HEK293T (cell line): ENCODE measurements at regions not wholly inside any gene's neighbourhood (a gene's known extent, or its start where the extent isn't known, plus 50 kb on each side); places are given as distances from the start of the nearest gene placed in this dataset.

Experiments
- ARNT ChIP-seq: fragments of 450-650 bp; IDR thresholded peaks from 2 replicates; pipeline ENCODE4 v1.6.1; 2017; ENCODE audit warnings: mild to moderate bottlenecking
- BHLHE40 ChIP-seq: fragments of 450-650 bp; IDR thresholded peaks from 2 replicates; pipeline ENCODE4 v1.6.1; 2016; ENCODE audit warnings: mild to moderate bottlenecking, moderate library complexity, borderline replicate concordance
- CTBP1 ChIP-seq: fragments of 450-650 bp; IDR thresholded peaks from 2 replicates; pipeline ENCODE4 v1.6.1; 2016; ENCODE audit warnings: borderline replicate concordance
- FOXA1 ChIP-seq: fragments of 450-650 bp; IDR thresholded peaks from 2 replicates; pipeline ENCODE4 v1.6.1; 2016; ENCODE audit warnings: mild to moderate bottlenecking
- FOXK2 ChIP-seq: fragments of 450-650 bp; IDR thresholded peaks from 2 replicates; pipeline ENCODE4 v1.6.1; 2016; ENCODE audit warnings: mild to moderate bottlenecking
- FOXM1 ChIP-seq: fragments of 450-650 bp; IDR thresholded peaks from 2 replicates; pipeline ENCODE4 v1.6.1; 2017; ENCODE audit warnings: mild to moderate bottlenecking, borderline replicate concordance
- HDGF ChIP-seq: fragments of 450-650 bp; IDR thresholded peaks from 2 replicates; pipeline ENCODE4 v1.6.1; 2017; ENCODE audit warnings: antibody characterized with exemption, borderline replicate concordance
- L3MBTL2 ChIP-seq: fragments of 450-650 bp; conservative IDR thresholded peaks from 2 replicates; pipeline ENCODE4 v1.6.1; 2016; ENCODE audit warnings: mild to moderate bottlenecking
- NFRKB ChIP-seq: fragments of 450-650 bp; IDR thresholded peaks from 2 replicates; pipeline ENCODE4 v1.6.1; 2016; ENCODE audit warnings: mild to moderate bottlenecking, moderate library complexity
- PKNOX1 ChIP-seq: fragments of 450-650 bp; IDR thresholded peaks from 2 replicates; pipeline ENCODE4 v1.6.1; 2016
- SP1 ChIP-seq: fragments of 450-650 bp; IDR thresholded peaks from 2 replicates; pipeline ENCODE4 v1.6.1; 2017
- SUZ12 ChIP-seq: fragments of 450-650 bp; IDR thresholded peaks from 2 replicates; pipeline ENCODE4 v1.6.1; 2016; ENCODE audit warnings: mild to moderate bottlenecking
- TARDBP ChIP-seq: fragments of 450-650 bp; IDR thresholded peaks from 2 replicates; pipeline ENCODE4 v1.6.1; 2016
- ZNF384 ChIP-seq: fragments of 450-650 bp; IDR thresholded peaks from 2 replicates; pipeline ENCODE4 v1.6.1; 2016

GRCh38 chr1:164928232-164928812, 369.3 kb downstream of the PBX1 start:
- no peak for TF ChIP-seq SUZ12
- no peak for TF ChIP-seq TARDBP
- TF ChIP-seq L3MBTL2, result no peak
- TF ChIP-seq FOXM1, result no peak
- no peak for TF ChIP-seq FOXA1
- no peak for TF ChIP-seq SP1
- TF ChIP-seq PKNOX1, result no peak
- no peak for TF ChIP-seq ARNT
- no peak for TF ChIP-seq BHLHE40
- TF ChIP-seq FOXK2, result no peak
- TF ChIP-seq ZNF384, result no peak
- no peak for TF ChIP-seq HDGF
- TF ChIP-seq NFRKB, result no peak
- no peak for TF ChIP-seq CTBP1
